CD4-positive, alpha-beta T cell treated with Interleukin-12 subunit alpha and Interleukin-12 subunit beta, for 1 hour (primary cell): ENCODE measurements at regions not wholly inside any gene's neighbourhood (a gene's known extent, or its start where the extent isn't known, plus 50 kb on each side); places are given as distances from the start of the nearest gene placed in this dataset.
"Not testable (repeated sequence)": the region's sequence is repeated elsewhere in the genome, so short reads cannot be mapped to it uniquely, and the experiment has no call there.

Source experiments
- DNase-seq: peaks from one replicate; pipeline ENCODE4 v3.0.0-alpha.2; 2020

DNA sequence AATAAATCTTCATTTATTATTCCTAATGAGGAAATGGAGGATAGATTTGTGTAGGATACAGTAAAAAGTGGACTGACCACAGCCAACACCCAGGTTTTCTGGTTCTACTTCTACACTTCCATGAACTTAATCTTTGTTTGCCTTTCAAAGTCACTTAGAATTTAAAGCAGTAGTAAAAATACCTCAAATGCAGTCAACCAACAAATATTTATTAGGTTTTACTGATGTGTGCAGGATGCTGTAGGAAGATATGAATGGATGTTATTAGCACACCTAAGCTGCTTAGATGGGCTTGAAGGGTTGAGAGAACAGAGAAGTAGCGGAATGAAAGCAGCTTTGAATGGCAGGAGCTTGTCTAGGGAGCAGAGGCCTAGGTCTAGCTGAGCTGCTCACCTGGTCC is 201.1 kb downstream of the PALM2AKAP2 start:
- DNase-seq, result no peak

DNA sequence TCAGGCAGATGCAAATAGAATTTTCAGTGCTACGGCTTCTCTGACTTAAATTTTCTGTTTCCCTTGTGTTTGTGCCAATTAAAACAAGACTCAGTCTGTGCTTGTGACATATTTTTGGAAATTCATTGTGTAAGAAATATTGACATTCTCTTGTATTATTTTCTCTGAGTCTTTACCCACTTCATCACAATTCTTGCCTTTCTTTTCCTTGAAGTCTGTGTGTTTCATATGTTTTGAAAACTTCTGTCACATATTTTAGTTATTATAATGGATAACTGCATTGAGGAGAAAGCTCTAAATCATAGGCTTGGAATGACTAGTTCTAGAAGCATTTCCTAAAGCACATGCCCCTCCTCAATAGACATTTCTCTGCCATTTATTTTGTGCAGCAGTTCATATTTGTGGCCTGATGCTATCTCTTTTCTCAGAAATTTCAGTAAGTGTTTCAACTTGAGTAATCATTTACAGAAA is 206.6 kb downstream of the PALM2AKAP2 start:
- DNase-seq, result no peak

DNA sequence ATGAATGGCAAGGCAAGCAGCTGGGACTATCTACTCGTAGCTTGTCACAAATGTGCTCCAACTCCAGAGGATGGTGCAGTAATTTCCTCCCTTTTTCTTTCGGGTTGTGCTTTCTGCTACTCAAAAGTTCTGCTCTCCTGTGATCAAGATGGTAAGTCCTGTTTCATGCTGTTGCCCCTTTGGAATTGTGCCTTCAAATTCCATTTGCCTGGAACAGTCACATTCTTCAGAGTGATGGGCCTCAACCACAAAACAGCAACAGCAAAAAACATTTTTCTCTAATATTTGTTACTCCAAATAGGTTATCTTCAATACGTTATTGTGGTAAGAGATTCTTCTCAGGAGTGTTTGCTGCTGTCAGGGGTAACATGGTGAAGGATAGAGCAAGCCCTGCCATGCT is 209.3 kb downstream of the PALM2AKAP2 start:
- DNase-seq, result no peak

DNA sequence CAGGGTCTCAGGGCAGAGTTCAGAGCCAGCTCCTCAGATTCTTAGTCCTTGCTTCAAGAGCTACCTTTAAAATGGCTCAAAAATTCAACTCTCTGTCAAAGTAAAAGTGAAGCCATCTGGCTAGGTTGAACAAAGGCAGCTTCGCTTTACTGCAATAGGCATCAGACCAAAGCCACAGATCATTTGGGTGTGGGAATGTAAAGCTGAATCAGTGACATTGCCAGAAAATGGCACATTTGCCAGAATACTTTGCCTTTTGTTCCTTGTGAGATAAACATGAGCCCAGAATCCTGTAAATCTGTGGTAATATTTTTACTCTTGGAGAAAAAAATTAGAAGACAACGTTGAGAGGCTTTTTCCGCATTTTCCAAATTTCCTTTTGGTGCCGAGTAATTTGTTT is 210.5 kb downstream of the PALM2AKAP2 start:
- no peak for DNase-seq

DNA sequence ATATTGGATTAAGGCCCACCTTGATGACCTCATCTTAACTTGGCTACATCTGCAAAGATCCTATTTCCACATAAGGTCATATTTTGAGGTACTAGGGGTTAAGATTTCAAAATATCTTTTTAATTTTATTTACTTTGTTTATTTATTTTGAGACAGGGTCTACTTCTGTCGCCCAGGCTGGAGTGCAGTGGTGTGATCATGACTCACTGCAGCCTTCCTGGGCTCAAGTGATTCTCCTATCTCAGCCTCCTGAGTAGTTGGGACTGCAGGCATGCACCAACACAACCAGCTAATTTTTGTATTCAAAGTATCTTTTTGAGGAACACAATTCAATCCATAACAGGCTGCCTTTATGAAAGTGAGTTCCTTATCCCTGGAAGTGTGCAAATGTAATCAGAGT is 212.3 kb downstream of the PALM2AKAP2 start:
- DNase-seq, result no peak

DNA sequence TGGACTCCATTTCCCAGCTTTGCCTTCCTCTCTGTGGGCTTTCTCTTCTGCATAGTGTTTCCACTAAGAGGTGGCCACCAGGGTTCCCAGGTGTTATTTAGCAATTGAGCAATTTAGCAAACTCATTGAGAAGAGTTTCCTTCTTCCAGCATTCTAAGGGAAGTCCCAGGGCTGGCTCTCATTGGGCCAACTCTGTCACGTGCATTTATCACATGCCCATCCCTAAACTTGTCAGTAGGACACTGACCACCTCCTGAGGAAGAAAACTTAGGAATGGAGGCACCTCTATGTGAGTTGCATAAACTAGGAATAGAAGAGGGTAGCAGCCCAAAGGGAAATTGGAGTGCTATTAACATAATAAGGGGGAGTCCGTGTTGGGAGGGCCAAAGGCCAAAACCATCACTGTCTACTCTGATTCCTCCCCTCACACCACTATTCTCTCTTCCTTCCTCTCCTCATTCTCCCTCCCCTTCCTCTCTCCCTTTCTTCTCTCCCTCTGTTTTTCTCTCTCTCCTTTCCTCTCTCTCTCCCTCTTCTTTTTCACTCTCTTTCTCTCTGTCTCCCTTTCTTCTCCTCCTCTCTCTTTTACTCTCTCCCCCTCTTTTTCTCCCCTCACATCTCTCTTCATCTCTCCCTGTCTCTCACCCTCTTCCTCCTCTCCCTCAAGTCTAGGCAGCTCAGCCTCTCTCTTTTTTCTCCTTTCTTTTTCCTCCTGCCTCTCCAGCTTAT is 213.4 kb downstream of the PALM2AKAP2 start:
- DNase-seq, result no peak

DNA sequence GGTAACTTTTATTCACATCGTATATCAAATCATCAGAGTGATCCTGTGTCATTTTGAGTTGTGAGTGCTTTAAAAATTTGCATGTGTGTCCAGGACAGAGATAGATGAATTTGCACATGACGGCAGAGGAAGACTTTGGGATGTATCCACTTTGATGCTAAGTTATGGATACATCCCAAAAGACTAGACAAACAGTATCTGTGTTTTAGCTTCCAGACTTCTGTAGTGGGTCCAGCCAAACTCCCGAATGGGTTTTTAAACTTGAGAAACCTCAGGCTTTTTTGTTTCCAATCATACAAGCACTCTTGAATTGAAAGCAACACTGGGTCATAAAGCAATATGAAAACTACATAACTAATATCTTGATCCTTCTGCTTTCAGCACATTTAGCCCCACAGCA is 213.8 kb downstream of the C9orf152 start:
- no peak for DNase-seq

DNA sequence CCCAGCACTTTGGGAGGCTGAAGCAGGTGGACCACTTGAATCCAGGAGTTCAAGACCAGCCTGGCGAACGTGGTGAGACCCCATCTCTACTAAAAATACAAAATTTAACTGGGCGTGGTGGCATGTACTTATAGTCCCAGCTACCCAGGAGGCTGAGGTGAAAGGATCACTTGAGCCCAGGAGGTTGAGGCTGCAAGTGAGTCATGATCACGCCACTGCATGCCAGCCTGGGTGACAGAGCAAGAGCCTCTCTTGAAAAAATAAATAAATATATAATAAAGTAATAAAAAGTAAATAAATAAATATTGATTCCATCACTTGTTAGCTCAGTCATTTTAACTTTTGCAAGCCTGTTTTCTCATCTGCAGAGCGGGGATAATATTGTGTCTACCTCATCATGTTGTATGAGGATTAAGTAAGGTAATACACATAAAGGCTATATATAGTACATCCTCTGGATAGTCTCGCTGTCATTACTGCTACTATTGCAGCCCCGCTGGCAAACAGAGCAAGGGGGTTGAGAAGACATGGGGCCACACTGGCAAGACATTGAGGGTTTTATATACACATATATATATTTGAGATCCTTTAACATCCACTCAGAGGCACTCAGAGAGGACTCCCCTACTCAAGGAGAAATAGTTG is 210.9 kb downstream of the C9orf152 start:
- no peak for DNase-seq

DNA sequence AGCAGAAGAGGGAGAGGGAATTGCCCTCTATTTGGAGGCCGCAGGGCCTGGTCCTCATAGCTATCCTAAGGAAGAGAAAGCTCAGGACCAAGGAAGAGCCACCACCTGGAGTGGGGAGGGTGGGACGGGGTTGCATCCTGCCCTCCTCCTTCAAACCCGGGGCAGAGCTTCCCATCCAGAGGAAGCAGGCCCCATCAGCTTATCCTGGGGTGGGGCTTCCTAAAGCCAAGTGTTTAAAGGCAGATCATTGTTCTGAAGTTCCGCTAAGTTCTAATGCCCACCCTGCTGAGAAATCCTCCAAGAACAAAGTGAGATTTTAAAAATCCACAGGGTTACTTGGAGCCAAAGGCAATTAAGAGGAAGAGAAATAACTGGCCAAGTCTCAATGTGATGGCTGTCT is 210.3 kb downstream of the C9orf152 start:
- DNase-seq, result no peak

DNA sequence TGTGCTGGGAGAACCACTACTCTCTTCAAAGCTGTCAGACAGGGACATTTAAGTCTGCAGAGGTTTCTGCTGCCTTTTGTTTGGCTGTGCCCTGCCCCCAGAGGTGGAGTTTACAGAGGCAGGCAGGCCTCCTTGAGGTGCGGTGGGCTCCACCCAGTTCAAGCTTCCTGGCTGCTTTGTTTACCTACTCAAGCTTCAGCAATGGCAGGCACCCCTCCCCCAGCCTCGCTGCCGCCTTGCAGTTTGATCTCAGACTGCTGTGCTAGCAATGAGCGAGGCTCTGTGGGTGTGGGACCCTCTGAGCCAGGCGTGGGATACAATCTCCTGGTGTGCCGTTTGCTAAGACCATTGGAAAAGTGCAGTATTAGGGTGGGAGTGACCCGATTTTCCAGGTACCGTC is 202.4 kb downstream of the C9orf152 start:
- peak; percentile 41 for DNase-seq

DNA sequence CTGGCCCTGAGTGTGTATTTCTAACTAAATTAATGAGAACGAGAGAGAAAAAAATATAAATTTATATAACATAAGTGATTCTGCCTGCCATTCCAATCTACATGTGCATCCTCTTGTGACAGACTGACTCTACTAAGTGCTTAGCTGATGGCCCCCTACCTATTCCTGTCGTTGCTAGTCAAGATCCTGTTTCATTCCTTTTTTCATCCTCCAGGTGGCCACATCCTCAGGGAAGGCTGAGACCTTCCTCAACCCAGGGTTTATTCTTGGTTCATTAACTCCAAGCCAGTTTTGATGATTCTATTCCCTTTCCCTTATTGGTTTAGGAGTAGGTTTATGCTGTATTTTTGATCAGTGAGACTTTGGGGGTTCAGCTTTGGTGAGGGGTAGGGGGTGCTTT is 201.3 kb downstream of the C9orf152 start:
- no peak for DNase-seq

DNA sequence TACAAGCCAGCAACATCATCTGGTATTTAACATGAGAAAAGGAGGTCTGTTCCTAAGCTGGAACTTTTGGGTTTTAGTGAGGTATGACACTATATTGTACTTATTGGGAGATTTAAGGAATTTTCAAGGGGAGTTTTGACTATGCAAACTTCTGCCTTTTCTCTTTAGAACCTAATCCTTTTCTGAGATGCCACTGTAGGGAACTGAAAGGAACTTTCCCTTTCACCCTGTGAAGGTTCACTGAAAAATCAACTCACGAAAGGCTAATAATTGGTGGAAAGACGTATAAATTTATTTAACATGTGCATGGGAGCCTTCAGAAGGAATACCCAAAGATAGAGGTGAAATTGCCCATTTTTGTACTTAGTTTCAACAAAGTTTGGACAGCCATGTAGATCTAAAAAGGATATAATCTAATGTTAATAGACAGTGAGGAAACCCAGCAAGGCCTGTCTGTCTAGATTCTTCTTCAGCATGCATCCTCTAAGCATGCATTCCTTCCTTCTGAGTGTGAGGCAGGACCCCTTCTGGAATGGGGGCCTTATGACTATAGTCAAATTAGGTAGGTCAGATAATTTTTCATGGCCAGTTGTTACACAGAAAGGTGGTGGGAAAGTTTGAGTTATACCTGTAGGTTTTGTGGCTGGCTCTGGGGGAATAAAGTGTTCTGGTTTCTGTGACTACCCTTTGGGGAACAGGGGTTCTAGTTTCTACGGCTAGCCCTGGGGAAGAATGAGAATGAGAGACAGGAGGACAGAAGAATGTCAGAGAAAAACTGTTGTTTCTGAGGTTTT is 200.3 kb downstream of the C9orf152 start:
- DNase-seq, result no peak

DNA sequence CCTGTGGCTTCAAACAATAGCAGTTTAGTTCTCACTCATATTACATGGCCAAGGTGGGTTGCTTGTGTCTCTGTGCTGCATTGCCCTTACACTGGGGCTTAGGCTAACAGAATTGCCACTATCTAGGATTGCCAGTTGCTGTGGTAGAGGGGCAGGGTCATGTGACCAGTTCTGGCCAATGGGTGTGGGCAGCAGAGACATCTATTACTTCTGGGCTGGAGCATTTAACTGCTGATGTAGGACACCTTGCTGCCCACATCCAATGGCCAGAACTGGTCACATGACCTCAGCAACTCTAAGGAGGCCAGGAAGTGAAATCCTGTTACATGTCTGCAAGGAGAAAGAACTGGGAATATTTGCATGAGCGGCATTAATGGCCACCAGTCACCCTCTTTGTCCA is 199.3 kb downstream of the C9orf152 start:
- no peak for DNase-seq

DNA sequence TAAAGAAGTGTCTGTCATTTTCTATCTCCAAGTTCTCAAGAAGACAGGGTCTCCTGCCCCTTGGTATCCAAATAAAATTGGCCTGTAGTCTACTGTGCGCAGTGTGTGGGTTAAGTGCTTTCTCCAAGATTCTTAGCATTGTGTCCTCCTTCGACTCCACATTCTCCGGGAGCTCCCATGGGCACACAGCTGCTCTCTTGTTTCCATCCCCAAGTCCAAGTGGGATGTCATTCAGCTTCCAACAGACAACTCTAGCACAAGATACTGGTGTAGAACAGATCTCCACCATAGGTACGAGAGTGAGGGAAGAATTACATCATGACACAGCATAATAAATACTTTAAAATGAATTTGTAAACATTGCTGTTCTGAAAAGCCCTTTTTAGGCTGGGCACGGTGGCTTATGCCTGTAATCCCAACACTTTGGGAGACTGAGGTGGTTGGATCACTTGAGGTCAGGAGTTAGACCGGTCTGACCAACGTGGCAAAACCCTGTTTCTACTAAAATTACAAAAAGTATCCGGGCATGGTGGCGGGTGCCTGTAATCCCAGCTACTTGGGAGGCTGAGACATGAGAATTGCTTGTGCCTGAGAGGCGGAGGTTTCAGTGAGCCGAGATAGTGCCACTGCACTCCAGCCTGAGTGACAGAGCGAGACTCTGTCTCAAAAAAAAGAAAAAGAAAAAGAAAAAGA is 196.2 kb downstream of the C9orf152 start:
- no peak for DNase-seq

DNA sequence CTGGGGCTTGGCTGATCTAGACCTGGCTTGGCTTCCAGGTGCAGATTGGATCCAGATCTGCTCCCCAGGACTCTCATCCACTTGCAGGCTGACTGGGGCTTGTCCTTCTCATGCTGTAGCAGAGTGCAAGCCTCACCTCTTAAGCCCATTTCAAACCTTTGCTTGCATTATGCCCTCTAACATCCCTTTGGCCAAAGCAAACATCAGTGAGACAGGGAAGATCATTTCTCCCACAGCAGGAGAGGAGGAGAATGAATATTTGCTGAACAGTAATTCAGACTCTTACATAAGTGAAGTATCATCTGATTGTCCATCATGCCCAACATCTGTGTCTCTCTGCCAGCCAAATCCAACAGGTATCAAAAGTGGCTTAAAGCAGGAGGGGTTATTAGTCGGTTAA is 194.9 kb downstream of the C9orf152 start:
- DNase-seq, result no peak

DNA sequence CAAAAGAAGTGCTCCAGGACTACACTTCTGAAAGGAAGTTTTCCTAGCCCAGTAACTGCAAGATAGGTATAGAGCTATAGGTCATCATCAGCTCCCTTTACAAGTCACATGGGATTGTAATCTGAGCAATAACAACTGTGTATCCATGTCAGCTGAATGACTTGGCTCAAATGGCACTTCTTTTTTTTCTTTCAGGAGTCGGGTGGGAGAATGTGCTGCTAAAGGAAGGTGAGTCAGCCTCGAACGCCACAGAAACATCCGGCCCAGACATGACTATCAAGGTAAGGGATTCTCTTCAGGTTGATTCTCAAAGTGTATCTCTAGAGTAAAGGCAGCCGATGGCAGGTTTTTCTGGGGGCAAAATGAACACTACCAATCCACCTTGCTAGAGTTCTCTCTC is 192.2 kb downstream of the C9orf152 start:
- DNase-seq, result no peak

DNA sequence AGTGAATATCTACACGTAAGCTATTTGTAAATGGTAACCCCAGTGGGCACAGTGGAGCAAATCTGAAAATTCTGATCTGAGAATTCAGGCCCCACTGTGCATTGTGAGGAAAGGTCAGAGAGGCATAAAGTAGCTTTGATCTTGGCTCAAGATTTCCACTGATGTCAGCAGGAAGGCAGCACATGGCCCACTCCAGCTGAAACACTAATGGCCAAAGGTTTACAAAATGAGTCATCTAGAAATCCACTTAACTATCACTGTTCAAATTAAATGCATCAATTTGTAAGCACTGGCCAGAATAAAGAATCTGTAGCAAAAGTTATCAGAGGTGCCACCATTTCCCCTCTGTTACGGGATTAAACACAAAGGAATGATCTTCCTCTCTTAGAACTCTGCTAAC is 191.6 kb downstream of the C9orf152 start:
- no peak for DNase-seq

DNA sequence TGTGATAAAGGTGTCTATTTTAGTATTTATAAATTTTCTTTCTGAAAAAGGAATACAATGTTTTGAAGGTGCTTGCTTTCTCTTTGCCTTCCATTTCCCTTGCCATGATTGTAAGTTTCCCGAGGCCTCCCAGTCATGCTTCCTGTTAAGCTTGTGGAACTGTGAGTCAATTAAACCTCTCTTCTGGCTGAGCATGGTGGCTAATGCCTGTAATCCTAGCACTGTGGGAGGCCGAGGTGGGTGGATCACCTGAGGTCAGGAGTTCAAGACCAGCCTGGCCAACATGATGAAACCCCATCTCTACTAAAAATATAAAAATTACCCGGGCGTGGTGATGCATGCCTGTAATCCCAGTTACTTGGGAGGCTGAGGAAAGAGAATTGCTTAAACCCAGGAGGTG is 187.7 kb downstream of the C9orf152 start:
- DNase-seq, result not testable (repeated sequence)

DNA sequence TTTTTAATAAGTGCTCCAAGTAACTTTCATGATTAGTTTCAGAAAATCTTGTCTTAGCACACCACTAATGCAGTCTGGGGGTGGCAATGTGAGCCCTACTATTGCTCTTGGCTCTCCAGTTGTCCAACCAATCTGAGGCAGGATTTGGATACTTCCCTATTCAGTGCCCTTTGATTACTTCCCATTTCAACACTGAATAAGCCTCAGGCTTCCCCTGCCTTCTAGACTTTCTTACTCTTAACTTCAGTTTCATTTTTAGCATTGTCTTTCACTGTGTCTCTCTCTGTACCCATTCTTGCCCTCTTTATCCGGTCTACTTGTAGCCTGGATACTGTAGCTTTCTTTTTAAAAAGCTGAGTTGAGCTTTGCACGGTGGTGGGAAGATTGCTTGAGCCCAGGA is 186.1 kb downstream of the C9orf152 start:
- no peak for DNase-seq

DNA sequence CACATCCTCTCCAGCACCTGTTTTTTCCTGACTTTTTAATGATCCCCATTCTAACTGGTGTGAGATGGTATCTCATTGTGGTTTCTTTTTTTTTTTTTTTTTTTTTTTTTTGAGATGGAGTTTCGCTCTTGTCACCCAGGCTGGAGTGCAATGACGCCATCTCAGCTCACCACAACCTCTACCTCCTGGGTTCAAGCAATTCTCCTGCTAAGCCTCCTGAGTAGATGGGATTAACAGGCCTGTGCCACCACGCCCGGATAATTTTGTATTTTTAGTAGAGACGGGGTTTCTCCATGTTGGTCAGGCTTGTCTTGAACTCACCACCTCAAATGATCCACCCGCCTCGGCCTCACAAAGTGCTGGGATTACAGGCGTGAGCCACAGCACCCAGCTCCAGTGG is 184.7 kb downstream of the C9orf152 start:
- DNase-seq, result not testable (repeated sequence)

DNA sequence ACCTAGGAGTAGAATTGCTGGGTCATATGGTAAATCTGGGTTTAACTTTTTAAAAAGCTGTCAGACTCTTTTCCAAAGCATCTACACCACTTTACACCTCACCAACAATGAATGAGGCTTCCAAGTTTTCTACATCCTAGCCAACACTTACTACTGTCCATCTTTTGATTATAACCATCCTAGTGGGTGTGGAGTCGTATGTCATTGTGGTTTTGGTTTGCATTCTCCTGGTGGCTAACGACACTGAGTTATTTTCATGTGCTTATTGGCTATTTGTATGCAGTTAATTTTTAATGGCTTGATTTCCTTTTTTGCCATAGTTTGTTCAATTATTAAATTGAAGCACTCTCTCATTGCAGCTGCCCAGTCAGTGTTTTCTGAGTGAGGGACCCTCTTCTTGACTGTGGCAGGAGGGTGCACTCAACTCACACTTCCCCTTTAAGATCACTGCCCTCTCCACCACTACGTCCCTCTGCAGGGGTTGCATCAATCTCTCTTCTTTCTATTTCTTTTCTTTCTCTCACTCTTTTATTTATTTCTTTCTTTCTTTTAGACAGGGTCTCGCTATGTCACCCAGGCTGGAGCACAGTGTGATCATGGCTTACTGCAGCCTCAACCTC is 182.3 kb downstream of the C9orf152 start:
- no peak for DNase-seq

DNA sequence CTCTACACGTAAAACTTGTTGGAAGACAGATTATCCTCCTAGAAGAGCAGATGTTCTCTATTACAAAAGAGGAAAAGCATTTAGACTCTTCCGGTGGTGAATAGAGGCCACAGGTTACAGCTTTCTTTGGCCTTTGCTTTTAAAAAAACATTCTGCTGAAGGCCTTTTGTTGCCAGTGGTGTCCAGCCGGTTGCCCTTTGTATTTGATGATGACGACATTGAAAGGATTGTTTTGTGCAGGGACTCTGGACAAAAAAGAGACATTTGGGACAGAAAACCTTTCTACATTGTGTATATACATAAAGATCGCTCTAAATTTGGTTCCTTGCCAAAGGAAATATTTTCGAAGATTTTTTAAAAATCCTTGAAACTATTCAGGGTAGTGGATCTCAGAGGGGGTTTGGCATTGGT is 180.3 kb downstream of the C9orf152 start:
- DNase-seq, result no peak

DNA sequence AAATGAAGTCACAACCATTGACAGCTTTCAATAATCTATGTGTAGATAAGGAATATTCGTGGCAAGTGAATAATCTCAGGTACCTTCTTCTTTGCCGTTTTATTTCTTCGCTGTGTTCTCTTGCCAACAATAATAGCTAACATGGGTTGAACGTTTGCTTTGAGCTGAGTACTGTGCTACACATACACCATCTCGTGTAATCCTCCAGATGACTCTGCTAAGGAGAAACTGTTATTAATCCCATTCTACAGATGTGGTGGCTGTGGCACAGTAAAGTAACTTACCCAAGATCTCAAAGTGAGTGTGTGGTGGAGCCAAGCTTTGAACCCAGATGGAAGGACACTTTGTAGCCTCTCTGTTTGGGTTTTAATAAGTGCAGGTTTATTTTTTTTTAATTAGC is 179.7 kb downstream of the C9orf152 start:
- DNase-seq, result no peak
